Kidney tubule cell (primary cell): ENCODE measurements at regions not wholly inside any gene's neighbourhood (a gene's known extent, or its start where the extent isn't known, plus 50 kb on each side); places are given as distances from the start of the nearest gene placed in this dataset.
"Not testable (repeated sequence)": the region's sequence is repeated elsewhere in the genome, so short reads cannot be mapped to it uniquely, and the experiment has no call there.

Experiments used
- DNase-seq: peaks from one replicate; pipeline ENCODE4 v3.0.0-alpha.2; 2018; ENCODE audit warnings: low spot score

DNA sequence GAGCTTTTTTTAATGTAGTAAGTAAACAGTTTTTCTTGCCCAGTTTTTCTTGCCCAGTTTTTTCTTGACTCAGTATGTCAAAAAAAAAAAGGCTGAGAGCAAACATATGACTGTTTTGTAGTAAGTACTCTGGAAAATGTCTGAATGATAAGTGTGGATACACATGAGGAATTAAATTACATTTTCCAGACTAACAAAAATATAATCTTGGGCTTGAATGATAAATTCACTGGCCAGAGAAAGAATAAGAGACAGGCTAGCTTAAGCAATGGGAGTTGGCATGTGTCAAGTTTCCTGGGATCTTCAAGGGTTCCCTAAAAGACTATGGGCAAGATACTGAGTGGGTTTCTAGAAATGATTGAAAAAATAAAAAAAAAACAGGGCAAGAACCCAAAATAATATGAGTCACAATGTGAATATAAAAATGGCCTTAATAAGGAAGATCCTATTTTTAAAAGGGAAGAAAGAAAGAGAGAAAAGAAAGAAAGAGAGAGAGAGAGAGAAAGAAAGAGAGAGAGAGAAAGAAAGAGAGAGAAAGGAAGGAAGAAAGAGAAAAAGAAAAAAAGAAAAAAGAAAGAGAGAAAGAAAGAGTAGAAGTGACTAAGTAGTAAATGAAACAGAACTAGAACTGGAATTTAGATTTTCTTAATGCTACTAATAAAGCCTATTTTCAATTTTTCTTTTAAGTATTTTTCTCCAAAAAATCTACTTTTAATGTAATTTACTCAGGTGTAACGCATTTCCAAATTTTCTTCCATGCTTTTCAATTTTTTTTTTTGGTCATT lies 60.2 kb downstream of the TFPI2 start:
- DNase-seq = no peak

DNA sequence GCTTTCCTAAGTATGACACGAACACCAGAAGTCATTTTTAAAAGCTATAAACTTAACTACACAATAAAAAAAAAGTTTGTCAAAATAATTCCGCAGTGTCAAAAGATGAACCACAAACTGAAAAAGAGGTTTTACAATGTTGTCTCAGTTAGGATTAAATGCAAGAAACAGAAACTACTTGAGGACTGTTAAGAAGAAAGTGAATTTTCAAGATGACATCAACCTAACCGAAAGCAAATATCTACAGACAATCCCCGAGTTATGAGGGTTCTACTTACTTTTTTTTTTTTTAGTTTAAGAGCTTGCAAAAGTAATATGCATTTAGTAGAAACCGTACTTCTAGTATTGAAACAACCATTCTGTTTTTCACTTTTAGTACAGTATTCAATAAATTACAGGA lies 62.3 kb downstream of the TFPI2 start:
- no peak for DNase-seq

DNA sequence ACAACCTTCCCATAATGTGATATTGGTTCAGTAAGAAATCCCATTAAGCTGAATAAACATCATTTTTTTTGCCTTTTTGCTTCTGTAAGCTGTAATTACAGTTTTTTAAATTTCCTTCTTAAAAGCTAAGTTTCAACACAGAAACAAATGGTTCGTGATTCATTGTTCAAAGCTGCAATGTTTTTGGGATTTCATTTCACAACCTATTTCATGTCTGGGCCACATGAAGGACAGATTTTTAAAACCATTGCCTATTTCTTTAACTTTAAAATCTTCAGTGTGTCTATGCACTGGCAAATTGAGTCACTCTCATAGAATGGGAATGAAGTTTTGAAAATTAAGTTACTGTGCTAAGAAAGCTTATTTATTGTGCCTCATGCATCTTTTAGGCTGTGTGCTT lies 66.9 kb downstream of the TFPI2 start:
- no peak for DNase-seq

DNA sequence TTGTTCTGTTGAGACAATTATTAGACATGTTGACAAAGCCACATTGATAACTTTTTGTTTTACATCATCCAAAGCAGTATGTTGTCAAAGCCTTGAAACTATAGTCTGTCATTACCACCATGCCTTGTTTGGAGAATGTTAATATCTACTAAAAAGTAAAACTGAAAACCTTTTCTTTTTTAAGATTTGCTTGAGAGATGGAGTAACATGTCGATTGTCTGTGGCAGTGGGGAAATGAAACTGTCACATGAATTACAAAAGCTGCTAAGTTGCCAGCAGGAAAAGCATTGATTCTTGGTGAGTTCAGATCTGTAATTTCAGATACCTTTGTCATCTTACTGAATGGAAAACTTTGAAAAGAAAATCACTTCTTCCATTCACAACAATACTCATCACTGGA lies 69.1 kb downstream of the TFPI2 start:
- no peak for DNase-seq

DNA sequence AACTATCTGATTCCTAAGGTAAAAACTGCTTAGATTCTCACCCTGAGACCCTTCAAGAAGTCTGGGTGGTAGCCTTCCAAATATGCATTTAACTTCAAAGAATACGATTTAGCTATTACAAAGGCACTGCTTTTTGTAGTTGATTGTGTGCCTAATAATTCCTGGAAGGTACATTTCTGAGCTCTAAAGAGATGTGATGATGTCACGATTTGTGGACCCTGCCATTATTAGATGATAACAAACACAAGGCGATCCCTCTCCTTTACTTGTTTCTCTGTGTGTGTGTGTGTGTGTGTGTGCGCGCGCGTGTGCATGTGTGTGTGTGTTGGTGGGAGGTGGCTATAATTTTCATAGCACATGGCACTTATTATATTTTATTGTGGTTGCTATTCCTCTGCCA lies 70.9 kb downstream of the TFPI2 start:
- no peak for DNase-seq

DNA sequence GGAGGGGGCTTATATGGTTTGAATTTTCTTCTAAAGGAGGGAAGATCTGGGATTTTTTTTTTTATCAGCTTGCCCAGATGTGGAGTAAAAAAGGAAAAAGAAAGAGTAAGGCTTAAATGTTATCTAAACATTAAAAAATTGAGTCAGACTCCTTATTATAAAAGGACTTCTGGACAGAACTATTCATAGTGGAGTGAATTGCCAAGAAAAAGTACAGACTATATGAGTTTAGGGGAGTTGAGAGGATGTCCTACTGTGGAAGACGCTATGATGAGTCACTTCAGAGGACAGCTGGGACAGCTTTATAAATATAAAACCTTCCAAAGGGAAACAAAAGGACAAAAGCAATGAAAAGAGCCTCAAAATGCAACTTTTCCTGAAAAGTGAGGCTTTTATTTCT lies 73.0 kb downstream of the TFPI2 start:
- no peak for DNase-seq

DNA sequence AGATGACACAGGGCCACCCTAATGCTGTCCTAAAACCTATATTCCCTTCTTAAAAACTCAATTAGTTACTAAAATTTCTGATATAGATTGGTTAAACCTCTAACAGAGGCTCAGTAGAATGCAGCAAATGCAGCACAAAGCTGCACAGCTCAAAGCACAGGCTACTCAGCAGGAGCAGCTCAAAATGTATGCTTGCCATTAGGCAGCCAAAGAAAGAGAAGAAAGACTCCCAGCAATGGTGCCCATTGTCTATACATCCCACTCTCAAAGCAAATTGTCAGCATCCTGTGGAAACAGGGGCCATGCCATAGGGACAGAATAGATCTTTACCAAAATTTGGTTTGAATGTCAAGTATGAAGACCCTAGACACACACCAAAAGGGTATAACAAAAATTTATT lies 73.5 kb downstream of the TFPI2 start:
- no peak for DNase-seq

DNA sequence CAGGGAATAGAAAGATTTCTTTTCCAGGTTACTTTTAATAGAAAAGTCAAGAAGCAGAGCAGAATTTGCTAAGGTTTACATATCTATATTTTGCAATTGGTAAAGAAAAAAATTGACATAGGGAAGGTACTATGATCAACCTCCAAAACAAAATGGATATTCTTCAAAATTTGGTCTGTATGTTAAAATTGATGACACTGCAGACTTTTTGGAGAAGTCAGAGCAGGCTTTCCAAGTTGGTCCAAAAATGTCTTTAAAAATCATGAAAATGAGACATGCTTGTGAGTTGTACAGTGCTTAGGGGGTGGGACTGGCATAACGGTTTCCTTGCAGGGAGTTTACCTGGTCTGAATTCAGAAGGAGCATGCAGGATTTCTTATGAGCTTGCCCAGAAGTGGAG lies 77.0 kb downstream of the TFPI2 start:
- DNase-seq = no peak

DNA sequence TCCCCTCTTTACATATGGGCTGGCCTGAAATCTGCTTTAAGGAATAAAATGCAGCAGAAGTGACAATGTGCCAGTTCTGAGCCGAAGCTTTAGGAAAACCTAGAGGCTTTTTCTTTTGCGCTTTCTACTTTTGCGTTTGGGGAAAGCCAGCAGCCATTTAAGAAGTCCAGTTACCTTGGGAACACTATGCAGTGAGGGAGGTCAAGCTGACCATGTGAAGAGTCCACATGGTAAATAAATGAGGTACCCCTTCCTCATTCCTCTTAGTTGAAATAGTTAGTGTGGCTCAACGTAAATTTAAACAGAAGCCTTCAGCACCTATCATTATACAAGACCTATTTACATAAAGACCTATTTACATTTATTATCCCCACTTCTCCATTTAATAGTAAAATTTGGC lies 78.5 kb downstream of the TFPI2 start:
- no peak for DNase-seq

DNA sequence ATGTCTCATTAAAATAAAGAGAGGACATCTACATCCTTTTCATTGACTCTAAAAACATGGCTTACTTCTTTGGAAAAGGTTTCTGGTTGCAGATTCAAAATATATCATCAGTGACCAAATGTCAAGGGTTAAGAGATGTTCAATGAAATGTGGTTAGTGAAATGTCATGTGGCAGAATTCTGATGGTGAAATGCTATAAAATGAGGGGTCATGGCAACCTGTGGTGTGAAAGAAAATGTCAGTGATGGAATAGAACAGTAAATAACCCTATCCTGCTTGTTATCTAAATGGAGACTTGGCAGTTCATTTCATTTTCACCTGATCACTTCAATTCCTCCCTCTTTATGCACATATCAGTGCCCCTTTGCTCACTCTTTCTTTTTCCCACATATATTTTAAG lies 79.4 kb downstream of the TFPI2 start:
- DNase-seq = no peak

DNA sequence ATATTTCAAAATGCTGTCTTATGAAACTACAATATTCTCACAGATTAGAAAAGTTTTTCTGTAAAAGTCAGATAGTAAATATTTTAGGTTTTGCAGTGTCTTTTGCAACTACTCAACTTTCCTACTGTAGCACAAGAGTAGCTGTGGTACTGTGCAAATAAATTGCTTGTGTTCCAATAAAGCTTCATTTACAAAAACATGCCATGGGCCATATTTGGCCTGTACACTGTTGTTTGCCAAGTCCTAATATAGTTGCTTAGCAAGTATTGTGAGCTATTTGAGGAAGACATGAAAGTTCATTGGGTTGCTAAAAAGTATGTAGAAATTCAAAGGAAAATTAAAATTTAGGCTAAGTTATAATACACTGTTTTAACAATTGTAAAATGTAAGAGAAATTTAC lies 80.0 kb downstream of the TFPI2 start:
- DNase-seq = no peak

DNA sequence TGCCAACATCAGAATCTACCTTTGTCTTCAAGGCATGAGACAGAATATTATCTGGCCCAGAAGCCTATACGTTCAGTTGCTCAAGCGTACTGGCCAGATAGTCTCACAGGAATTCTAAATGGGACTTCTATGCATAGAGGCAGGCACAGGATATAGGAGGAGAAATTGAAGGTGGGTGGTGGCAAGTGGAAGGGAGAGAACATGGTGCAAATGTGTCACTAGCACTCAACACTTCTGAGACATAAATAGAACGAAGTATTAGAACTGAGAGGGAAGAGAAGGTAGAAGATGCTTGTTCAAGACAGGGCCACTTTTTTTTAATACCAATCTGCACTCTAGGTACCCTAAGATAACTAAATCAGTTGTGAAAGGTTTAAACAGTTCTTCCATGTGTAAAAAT lies 85.8 kb downstream of the TFPI2 start:
- DNase-seq = no peak

DNA sequence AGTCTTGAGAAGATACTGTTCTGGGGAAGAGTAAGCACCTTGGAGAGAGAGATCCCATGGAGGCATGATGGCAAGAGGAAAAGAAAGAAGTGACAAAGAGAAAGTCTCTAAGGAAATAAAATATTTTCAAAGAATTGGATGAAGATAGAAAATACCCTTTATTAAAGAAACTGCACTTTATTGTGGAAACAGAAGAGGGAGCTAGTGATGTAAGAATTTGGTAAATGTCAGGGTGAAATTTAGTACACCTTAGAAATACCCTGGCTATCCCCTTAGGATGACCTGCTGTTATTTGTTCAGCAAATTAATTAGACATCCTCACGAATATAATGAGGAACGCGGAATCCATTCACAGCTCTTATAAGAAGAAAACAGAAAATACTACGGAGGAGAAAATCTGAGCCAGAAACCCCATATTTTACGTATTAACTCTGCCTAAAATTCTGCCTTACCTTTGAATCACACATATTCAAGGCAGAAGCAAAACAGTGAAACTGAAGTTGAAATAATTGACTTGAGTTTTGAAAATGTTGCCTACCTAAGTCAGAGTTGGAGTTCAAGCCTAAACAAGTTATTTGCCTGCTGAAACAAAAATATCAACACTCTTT lies 90.7 kb downstream of the TFPI2 start:
- peak; percentile 37 for DNase-seq

DNA sequence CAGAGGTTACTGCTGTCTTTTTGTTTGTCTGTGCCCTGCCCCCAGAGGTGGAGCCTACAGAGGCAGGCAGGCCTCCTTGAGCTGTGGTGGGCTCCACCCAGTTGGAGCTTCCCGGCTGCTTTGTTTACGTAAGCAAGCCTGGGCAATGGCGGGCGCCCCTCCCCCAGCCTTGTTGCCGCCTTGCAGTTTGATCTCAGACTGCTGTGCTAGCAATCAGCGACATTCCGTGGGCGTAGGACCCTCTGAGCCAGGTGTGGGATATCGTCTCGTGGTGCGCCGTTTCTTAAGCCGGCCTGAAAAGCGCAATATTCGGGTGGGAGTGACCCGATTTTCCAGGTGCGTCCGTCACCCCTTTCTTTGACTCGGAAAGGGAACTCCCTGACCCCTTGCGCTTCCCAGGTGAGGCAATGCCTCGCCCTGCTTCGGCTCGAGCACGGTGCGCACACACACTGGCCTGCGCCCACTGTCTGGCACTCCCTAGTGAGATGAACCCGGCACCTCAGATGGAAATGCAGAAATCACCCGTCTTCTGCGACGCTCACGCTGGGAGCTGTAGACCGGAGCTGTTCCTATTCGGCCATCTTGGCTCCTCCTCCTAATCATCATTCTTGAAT lies 97.4 kb downstream of the TFPI2 start:
- not testable (repeated sequence) for DNase-seq

DNA sequence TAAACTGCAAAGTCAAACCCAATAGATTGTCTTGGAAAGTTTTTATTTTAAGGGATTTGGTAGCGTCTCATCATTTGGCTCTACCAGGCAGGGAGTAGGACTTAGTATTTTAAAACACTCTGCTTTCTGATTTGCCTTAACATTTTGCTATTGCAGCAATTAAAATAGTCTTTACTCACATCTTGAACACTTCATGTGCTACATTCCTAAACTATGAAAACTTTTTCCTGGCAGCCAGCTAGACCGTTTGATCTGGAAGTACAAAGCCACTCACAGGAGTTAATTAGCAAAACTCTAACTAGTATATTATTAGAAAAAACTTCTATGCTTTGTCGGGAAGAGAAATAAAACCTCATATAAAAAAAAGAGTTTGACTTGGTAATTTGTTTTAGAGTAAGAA lies 111.4 kb downstream of the TFPI2 start:
- no peak for DNase-seq

DNA sequence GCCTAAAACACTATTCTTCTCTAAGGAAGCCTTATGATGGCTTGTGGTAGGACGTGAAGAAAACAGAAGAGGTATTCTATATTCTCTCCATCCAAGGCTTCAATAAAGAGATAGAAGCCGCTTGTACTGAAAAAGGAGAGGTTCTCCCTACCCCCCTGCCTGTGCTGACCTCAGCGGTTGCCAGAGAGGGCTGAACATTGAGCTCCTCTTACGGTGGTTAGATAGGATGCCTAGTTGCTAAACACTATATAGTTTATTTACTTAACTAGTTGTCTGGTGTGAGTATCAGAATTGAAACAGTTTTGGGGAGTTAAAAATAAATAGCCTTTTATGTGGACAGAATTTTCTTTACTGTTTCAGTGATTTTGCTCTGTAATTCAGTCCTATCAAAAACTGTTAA lies 112.2 kb downstream of the TFPI2 start:
- DNase-seq = no peak

DNA sequence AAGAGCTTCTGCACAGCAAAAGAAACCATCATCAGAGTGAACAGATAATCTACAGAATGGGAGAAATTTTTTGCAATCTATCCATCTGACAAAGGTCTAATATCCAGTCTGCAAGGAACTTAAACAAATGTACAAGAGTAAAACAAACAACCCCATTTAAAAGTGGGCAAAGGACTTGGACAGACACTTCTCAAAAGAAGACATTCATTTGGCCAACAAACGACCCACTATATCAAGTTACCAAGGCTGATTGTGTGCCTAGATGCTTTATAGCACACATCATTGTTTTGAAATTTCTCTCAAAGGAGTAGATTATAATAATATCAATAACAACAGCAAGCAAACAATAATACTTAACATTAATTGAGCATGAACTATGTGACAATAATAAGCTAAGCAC lies 117.1 kb downstream of the TFPI2 start:
- no peak for DNase-seq

DNA sequence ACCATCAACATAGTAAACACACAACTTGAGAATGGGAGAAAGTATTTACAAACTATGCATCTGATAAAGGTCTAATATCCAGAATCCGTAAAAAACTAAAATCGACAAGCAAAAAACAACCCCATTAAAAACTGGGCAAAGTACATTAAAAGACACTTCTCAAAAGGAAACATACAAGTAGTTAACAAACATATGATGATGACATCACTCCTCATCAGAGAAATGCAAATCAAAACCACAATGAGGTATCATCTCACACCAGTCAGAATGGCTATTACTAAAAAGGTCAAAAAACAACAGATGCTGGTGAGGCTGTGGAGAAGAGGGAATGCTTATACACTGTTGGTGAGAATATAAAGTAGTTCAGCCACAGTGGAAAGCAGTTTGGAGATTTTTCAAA lies 125.1 kb downstream of the TFPI2 start:
- DNase-seq = peak; percentile 4

DNA sequence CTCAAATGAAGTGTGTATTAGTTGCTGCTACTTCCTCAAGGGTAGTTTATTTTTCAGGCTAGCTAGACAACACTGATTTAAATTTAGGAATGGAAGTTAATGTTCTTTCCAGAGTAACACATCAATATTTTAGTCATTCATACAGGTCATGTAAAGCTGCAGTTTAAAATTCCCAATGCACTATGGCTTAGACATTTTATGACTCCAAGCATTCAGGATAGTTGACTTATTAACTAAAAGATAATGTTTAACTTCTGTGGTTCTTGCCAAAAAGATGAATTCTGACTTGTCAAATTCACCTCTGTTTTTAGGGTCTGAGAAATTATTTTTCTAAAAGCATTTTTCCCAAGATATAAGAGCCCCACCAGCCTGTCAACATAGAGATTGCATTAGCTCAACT lies 131.9 kb downstream of the TFPI2 start:
- DNase-seq = peak; percentile 73

DNA sequence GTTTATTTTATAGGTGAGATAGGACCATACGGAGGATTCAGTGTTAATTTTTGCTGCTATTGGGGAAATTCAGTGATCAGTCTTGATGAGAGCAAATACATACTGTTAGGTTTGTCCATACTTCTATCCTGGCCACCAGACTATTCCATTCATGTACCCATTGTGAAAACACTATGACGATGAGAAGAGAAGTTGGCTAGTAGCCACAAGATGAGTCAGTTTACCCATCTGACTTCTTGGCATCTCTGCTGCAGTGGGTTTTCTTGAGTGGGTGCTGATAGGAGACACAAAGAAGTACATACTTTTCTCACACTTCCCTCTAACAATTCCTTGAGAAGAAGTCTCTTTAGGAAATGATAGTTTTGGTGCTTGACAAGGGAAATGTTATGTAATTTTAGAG lies 133.1 kb downstream of the TFPI2 start:
- DNase-seq = peak; percentile 69

DNA sequence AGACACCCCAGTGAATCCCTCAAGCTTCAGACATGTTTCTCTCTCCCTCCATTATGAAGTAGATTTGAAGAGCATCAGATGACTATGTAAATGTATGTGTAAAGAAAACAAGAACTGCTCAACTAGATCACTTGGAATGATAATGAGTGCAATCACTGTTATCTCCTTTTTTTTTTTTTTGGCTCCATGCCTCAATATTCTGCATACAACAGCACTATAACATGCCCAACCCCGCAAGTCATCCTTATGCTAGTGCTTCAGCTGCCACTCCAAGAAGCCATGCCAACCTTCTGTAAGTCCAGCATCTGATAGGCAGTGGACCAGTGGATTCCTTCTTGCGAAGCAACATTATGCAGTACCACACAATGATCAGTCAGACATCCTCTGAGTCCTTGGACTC lies 133.7 kb downstream of the TFPI2 start:
- no peak for DNase-seq

DNA sequence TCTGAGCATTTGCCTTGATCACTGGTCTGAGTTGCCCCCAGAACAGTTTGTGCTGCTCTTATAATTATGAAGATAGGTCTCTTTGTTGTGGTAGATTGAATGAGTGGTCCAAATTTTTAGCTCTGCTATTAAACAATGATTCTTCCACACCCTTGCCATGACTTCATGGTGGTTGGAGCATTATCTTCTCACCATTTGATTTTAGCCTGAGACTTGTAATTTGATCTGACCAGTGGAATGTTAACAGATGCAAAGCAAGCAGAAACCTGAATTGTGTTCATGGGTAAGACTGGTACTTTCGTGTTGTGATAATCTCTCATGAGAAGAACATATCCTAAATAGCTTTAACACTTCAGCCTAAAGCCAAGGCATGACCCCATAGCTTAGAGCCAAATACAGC lies 139.1 kb downstream of the TFPI2 start:
- no peak for DNase-seq

DNA sequence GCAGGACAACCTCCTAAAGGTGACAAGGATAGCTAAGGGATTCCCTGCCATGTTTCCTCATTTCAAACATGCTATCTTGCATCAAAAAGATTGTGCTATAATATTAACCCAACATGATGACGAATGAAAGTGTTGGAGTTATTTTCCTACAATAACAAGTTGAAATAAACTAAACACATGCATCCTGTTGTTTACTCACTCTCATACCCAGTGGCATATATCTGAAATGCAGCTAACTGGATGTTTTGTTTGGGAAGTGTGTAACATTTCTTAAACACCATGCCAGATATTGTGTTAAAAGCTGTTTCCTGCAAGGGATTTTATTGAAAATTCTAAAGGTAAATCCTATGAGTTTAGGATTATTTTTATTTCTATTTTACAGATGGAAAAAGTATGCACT lies 139.6 kb downstream of the TFPI2 start:
- no peak for DNase-seq

DNA sequence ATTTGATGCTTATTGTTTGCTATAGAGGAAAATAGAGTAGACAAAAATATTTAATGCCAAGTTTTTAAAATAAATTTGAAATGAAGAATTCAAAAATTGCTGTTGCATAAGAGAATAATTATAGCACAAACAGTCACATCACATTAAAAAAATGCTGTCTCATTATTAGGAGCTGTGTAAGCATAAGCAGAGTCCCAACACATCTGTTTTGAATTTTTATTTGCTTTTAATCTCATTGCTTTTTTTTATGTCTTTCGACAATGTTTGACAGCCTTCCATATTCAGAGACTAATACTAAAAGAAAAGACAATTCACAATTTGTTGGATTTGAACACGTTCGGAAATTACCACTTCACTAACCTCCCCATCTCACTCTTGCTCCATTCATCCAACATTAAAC lies 143.5 kb downstream of the TFPI2 start:
- no peak for DNase-seq
